DND-41 (cell line): ENCODE measurements at regions not wholly inside any gene's neighbourhood (a gene's known extent, or its start where the extent isn't known, plus 50 kb on each side); places are given as distances from the start of the nearest gene placed in this dataset.

Experiments
- CTCF ChIP-seq: IDR thresholded peaks from 2 replicates; pipeline ENCODE4 v1.5.1; 2012; ENCODE audit warnings: borderline replicate concordance, low read length, moderate library complexity, mild to moderate bottlenecking; ENCODE audit not compliant: poor library complexity, severe bottlenecking; ENCODE audit errors: extremely low read depth
- EZH2 ChIP-seq: IDR thresholded peaks from 3 replicates; pipeline ENCODE4 v1.6.1; 2012; ENCODE audit warnings: borderline replicate concordance, low read depth, mild to moderate bottlenecking, moderate library complexity, low read length, inconsistent platforms; ENCODE audit not compliant: severe bottlenecking

GRCh38 chr4:62130230-62130629 lies 930.1 kb downstream of the ADGRL3 start:
- no peak for TF ChIP-seq EZH2
- TF ChIP-seq CTCF, result no peak
